ENCODE measurements at regions not wholly inside any gene's neighbourhood (a gene's known extent, or its start where the extent isn't known, plus 50 kb on each side); places are given as distances from the start of the nearest gene placed in this dataset.

DNA sequence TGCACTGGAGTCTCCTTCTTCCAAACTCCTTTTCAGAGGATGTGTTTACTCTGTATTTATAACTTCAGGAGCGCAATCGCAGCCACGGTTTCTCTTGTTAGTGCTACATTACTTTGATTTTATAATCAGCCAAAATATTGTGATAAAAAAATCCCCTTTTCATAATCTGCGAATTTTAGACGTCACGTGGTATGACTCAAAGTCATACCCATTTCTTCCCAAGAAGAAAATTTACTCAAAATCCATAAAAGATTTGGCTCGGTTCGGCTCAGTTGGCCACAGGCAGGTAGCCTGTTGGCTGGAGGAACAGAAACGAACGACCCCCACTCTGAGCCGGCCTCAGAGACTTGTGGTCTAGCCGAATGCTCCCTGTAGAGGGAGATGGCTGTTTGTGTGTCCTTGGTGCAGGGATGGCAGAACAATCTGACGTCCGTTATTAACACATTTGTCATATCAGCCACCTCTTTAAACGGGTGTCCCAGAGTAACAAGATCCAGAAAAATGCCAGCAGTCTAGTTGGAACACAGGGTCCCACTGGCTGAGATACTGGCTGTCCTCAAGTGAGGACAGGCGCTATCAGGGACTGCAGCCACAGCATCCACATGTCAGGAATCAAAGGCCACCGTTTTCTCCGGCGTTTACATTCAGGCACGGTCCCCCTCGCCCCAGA is 247.6 kb downstream of the DLL1 start:
- peaks cover 12% of the 10 kb centered on the region for H3K27me3 Mint-ChIP-seq (ENCODE audit: insufficient read depth, low read depth, poor library complexity)
- ATAC-seq (no peak), DNase-seq (ENCODE audit: low spot score) (no peak)
- H3K27me3 ChIP-seq (ENCODE audit: insufficient read depth): no peaks in the 10 kb centered on the region
- H3K36me3 ChIP-seq (ENCODE audit: insufficient read depth): no peaks in the 10 kb centered on the region
- H3K4me1 Mint-ChIP-seq: peaks cover 22% of the 10 kb centered on the region
- no peak overlapping the region for H3K4me2 ChIP-seq
- no peaks in the 10 kb centered on the region for H3K9me2 ChIP-seq (ENCODE audit: insufficient read depth)
- no peak overlapping the region for H2AFZ ChIP-seq
- H3F3A ChIP-seq (replicated peaks; ENCODE audit: low read depth): no peaks in the 10 kb centered on the region
- peaks cover 12% of the 10 kb centered on the region for H3K9me3 Mint-ChIP-seq
- 0 out of 2 replicates have a peak, but pooled peaks cover 4% of the 10 kb centered on the region for H3K4me1 ChIP-seq (ENCODE audit: insufficient read depth)
- H3K36me3 Mint-ChIP-seq (ENCODE audit: low read depth): peaks cover 6% of the 10 kb centered on the region; the same call in 1 of the 3 replicates
- TF ChIP-seq ZNF462 (CRISPR knock-in tag; IDR thresholded peaks at IDR 0.05) (no peak), CREB1 (CRISPR knock-in tag; IDR thresholded peaks at IDR 0.05; ENCODE audit: low read depth) (no peak), NANOG (IDR thresholded peaks at IDR 0.05; ENCODE audit: borderline replicate concordance) (no peak), ZNF114 (CRISPR knock-in tag; IDR thresholded peaks at IDR 0.05) (no peak), REST (IDR thresholded peaks at IDR 0.05; ENCODE audit: unreplicated experiment) (no peak), EZH2phosphoT487 (IDR thresholded peaks at IDR 0.05; ENCODE audit: unreplicated experiment) (no peak), ZNF331 (CRISPR knock-in tag; IDR thresholded peaks at IDR 0.05; ENCODE audit: low read depth) (no peak)
- TF ChIP-seq, protein P1, sequence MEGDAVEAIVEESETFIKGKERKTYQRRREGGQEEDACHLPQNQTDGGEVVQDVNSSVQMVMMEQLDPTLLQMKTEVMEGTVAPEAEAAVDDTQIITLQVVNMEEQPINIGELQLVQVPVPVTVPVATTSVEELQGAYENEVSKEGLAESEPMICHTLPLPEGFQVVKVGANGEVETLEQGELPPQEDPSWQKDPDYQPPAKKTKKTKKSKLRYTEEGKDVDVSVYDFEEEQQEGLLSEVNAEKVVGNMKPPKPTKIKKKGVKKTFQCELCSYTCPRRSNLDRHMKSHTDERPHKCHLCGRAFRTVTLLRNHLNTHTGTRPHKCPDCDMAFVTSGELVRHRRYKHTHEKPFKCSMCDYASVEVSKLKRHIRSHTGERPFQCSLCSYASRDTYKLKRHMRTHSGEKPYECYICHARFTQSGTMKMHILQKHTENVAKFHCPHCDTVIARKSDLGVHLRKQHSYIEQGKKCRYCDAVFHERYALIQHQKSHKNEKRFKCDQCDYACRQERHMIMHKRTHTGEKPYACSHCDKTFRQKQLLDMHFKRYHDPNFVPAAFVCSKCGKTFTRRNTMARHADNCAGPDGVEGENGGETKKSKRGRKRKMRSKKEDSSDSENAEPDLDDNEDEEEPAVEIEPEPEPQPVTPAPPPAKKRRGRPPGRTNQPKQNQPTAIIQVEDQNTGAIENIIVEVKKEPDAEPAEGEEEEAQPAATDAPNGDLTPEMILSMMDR (conservative IDR thresholded peaks at IDR 0.05; ENCODE audit: low read depth in 2 of 2): no peak
- H3K27ac ChIP-seq (ENCODE audit: low read depth): no peak overlapping the region
- H3K27ac Mint-ChIP-seq: no peak overlapping the region
- H3K79me2 ChIP-seq (replicated peaks; ENCODE audit: insufficient read depth): no peaks in the 10 kb centered on the region
- no peaks in the 10 kb centered on the region for H4K20me1 ChIP-seq (replicated peaks; ENCODE audit: insufficient read depth)
- H3K4me3 ChIP-seq: no peak overlapping the region
- no peak overlapping the region for H3K4me3 Mint-ChIP-seq

Data from GM23338 (cell line).